ENCODE measurements at regions not wholly inside any gene's neighbourhood (a gene's known extent, or its start where the extent isn't known, plus 50 kb on each side); places are given as distances from the start of the nearest gene placed in this dataset.
"Not testable (repeated sequence)": the region's sequence is repeated elsewhere in the genome, so short reads cannot be mapped to it uniquely, and the experiment has no call there.

DNA sequence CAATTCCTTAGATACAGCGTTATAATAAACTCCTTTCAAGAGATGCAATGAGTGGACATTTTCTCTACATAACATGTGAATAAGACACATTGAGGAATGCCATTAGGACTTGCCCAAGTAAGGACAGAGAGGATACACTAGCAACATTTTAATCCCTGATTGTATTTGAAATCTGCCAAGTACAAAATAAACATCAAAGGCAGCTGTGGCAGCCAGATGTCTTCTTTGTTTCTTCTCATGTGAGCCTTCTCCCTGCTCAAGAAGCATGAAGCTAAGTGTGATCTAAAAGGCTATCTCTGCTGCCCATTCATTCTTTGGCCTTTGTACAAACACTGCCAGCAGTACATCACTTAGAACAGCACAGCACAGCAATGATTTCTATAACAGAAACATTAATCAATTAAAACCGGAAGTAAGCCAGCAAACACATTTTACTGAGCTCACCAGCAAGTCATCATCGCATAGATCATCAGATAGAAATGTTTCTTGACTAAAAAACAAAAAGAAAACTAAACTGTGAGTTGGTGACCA is 364.0 kb downstream of the CNTN6 start:
- DNase-seq (ENCODE audit: low read depth) = no peak

DNA sequence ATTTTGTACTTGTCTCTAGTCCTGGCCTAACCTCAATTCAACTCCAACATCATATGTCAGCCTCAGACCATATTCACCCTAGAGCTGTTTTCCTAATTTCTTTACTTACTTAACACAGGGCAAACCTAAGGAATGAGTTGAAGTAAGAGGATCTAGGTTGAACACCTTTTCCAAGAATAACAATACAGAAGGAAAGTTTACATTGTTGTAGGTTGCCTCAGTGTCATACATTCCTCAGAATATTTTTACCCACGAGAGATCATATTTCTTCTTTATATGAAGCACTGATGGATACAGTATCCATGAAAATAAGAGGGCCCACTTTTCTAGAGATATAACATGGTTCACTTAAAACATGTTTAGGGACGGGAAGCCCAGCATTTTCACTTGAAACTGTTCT is 369.5 kb downstream of the CNTN6 start:
- DNase-seq (ENCODE audit: low read depth) = no peak

DNA sequence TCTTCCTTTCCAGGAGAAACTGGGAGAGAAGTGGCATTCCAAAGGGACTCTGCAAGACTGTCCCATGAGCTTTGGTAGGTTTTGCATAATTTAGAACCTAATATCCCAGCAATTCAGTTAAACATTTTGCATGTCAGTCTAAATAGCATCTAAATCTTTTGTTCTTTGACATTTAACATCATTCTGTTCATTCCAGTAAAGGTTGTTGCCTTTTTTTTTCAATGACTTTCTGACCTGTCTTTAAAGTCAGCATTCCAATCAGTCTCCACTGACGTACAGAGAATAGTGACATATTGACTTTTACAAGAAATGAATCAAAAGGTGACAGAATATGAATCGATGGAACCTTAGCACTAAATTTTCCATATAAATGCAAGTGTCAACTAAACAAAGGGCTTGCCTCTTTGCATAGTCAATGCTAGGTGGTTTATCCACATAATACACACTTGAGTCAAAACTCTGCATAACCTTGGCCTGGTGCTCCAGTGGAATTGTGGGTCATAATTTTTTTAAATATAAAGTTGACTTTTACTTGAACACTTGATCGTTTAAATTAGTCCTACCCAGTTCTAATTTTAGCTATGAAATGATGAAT is 370.1 kb downstream of the CNTN6 start:
- no peak for DNase-seq (ENCODE audit: low read depth)

DNA sequence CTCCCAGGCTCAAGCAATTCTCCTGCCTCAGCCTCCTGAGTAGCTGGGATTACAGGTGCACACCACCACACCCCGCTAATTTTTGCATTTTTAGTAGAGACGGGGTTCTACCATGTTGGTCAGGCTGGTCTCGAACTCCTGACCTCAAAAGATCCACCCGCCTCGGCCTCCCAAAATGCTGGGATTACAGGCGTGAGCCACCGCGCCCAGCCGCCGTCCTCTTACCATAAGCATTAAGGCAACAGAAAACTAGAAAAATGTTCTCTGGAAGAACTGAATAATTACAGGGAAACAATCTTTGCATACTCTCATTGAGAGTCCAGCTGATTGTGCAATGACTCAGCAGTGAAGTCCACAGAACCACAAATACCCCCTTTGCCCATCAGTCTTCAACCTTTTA is 372.3 kb downstream of the CNTN6 start:
- not testable (repeated sequence) for DNase-seq (ENCODE audit: low read depth)

DNA sequence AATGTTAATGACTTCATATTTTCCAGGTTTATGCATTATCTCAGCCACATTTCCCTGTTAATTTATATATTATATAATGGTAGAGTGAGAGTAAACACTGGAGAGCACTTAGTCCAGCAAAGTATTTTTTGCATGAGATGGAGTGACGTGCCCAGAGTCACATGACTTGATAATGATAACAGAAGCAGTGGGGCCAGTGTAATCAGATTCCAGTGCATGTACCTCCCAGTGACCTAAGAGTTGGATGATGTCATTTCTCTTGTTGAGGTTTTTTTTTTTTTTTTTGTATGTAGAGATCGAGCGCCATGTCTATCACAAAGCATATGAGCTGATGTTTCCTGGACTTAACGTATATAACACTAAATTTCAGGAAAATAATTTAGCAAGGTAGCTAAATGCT is 375.3 kb downstream of the CNTN6 start:
- DNase-seq (ENCODE audit: low read depth) = no peak

DNA sequence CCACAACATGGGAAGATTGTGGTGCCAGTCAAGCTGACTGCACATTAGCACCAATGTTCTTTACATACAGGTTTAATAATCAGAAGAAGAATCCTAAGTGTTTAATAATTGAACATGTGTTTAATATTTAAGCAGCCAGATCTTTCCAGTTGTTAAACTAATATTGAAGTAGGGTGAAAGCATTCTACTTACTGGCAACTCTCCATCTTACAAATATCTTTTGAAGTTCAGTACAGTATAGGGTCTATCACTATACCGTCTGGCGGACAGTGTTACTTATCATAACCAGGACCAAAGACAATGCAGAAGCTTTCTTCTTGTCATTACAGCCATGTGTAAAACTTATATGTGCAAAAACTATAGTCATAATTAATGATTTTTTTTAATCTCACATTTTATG is 376.4 kb downstream of the CNTN6 start:
- DNase-seq (ENCODE audit: low read depth) = no peak

DNA sequence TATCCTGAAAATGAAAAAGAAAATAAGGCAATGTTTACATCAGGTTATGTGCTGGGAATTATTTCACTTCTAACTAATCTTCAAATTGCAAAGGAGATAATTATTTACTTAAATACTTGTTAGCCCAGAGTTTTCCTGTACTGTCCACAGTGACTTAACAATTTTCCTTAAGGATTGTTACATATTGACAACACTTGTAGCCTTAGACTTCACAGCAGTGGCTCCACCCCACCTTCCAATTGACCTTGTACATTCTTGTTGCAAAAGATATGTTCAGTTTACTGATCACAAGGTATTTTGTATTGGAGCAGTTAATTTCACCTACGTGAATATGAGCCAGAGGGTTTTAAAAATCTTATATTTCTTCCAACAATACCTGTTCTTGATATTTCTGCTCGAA is 376.9 kb downstream of the CNTN6 start:
- no peak for DNase-seq (ENCODE audit: low read depth)

DNA sequence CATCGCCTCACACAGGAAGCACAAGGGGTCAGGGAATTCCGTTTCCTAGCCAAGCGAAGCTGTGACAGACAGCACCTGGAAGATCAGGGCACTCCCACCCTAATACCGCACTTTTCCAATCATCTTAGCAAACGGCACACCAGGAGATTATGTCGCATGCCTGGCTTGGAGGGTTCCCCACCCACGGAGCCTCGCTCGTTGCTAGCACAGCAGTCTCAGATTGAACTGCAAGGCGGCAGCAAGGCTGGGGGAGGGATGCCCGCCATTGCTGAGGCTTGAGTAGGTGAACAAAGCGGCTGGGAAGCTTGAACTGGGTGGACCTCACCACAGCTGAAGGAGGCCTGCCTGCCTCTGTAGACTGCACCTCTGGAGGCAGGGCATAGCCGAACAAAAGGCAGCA is 384.8 kb downstream of the CNTN6 start:
- DNase-seq (ENCODE audit: low read depth) = no peak

DNA sequence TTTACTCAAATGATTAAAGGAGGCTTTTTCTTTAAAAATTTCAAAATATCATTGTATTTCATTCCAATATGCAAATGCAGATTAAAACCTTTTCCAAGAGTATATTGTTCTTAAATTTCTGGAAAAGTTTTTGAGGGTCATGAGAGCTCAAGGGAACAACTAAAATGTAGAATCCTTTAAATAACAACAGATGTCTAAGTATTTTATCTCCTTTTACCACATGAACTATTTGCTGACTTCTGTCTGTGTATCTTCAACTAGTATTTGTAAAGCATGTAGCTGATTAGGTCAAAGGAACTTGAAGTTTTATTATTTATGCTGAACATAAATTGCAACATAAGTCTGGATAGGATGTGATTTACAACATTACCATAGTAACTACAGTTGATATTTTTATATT is 402.6 kb downstream of the CNTN6 start:
- no peak for DNase-seq (ENCODE audit: low read depth)

DNA sequence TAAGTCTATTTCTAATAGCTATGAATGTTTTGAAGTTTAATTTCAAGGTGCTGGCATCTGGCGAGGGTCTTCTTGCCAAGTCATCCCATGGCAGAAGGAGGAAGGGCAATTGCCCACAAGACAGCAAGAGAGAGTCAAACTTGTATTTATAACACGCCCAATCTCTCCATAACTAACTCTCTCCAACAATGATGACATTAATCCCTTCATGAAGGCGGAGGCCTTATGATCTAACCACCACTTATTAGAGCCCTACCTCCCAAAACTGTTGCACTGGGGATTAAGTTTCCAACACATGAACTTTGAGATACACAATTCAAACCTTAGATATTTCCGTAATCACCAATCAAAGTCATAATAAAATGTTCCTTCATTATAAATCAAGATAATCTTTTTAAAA is 406.9 kb downstream of the CNTN6 start:
- DNase-seq (ENCODE audit: low read depth) = no peak

DNA sequence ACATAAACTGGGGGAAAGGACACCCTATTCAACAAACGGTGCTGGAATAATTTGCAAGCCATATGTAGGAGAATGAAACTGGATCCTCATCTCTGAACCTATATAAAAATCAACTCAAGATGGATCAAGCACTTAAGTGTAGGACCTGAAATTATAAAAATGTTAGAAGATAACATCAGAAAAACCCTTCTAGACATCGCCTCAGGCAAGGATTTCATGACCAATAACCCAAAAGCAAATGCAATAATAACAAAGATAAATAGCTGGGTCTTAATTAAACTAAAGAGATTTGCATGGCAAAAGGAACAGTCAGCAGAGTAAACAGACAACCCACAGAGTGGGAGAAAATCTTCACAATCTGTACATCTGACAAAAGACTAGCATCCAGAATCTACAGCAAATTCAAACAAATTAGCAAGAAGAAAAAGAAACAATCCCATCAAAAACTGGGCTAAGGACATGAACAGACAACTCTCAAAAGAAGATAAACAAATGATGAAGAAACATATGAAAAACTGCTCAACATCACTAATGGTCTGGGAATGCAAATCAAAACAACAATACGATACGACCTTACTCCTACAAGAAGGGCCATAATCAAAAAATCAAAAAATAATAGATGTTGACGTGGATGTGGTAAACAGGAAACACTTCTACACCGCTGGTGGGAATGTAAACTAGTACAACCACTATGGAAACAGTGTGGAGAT is 408.7 kb downstream of the CNTN6 start:
- no peak for DNase-seq (ENCODE audit: low read depth)

DNA sequence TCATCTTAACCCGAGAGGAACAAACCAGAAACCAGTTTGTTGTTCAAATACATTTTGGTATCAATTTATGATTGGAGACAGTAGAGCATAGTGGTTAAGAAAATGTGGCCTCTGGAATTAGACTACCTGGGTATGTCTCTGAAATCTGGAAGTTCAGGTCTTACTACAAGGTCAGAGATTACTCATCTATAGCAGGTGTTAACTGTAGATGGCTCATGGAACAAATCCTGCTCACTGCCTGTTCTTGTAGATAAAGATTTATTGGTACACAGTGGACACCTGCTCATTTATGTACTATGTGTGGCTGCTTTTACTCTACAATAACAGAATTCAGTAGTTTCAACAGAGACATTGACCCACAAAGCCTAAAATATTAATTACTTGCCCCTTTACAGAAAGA is 413.3 kb downstream of the CNTN6 start:
- DNase-seq (ENCODE audit: low read depth) = no peak

DNA sequence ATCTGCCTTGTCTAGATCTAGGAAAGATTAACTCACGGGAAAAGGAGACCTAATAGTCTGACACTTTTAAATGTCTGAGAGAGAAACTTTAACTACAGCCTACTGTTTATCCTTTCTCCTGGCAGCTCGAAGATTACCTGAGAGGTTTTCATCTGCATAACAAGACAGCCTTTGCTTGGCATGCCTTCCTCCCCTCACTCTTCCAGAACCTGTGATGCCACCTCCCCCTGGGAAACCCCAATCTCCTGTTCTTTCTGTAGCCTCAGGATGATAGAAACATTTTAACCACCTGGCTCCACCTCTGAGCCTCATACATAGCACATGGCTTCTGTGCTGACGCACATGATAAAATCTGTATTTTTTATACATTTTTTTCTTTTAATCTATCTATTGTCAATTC is 420.8 kb downstream of the CNTN6 start:
- DNase-seq (ENCODE audit: low read depth) = no peak

DNA sequence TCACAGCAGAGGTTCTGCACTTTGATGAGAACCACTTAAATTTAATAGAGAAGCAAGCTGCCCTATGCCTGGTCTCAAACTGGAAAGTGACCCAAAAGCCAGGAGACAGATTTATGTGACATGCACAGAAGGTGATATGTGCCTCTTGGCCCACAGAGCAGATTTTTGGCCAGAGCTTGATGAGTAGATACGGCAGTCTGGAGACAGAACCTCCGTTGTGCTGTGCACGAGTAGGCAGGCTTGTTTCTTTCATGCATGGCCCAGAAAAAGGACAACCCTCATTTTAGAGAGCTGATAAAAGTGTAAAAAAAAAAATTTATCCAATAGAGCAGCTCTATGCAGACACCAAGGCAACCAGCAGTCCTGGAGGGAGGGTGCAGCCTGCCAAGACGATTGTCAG is 423.1 kb downstream of the CNTN6 start:
- DNase-seq (ENCODE audit: low read depth) = no peak

DNA sequence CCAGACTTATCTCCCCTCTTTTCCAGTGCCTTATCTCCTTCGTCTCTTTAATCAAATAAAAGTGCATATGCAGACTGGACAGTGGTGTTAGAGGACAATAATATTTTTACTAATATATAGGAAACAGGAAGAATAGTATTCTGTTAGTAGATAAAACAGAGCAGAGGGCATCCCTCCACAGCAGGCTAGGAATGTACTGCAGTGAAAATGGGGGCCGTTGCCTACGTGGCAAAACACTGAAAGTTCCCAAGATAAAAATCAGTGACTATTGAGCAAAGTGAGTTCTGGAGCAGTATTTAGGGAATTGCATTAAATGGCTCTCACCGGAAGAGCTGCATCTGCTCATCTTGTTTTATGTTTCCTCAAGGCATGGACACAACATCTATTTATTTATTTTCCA is 435.0 kb downstream of the CNTN6 start:
- DNase-seq (ENCODE audit: low read depth) = no peak

DNA sequence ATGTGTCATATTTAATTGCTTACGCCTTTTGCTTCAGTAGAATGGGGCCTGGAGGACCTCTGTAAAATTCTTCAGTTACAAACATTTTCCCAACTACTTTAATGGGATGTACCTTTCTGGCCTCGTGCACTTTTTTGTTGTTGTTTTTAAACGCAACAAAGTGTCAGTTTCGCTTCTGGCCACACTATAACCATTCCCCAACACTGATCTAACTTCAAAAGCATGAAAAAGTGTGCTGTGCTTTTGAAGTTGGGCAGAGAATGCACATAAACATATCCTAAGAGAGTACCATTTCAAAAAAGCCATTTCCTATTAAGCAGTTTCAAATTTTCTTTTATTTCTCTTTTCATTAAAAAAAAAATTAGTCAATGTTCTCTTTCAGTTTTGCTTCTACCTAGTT is 435.8 kb downstream of the CNTN6 start:
- DNase-seq (ENCODE audit: low read depth) = no peak

DNA sequence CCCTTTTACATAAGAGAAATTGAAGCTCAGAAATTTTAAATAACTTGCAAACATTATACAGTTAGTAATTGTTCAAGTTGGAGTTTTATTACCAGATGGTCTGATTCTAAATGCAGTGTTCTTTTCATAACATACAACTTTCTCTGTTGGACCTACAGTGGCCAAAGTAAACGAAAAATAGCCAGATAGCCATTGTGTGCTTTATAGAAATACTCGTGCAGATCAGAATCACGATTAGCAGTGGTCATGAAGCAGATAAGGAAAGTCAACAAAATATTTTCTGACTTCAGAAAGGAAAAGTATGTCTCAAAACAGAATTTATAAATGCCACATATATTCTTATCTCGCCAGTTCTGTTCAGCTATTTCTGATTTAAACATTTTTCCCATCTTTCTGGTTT is 436.9 kb downstream of the CNTN6 start:
- DNase-seq (ENCODE audit: low read depth) = no peak

DNA sequence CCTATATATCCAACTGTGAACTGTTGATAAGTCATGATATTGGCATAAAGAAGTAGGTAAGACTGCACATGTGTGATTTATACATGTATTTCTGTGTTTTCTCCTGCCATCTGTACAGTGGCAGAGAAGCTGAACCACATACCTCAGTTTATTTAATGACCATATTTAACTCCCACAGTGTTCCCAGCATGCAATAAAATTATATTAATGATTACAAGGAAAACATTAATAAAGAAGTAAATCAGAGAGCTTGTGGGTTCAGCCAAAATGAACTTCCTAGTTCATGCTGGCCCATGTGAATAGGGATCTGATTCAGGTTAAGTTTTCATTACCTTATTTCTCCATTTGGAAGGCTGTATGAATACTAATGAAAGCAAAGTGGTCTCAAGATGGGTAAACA is 439.2 kb downstream of the CNTN6 start:
- no peak for DNase-seq (ENCODE audit: low read depth)

DNA sequence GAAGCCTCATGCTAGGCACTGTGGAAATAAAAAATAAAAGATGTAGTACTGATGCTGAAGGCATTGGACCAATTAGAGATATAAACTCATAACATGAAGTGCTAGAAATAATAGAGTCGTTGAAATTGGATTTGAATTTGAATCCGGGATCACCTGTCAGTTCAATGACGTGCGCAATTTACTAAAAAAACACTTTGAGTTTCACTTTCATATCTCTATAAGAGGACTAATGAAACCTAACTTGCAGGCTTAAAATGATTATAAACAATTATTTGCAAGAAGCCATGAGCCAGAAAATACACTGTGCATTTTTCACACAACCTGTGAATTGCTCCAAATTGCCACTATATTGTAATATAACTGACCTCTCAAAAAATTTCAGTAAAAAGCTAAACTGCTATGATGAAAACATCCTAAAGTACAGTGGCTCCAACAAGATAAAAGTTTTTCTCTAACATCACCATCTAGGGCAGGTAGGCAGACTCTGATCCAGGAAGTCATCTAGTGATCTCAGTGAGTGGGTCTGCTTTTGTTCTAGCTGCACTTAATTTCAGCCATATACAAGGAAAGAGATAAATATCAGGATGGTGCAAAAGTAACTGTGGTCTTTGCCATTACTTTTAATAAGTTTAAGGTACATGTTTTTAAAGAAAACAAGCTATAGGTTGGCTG is 440.2 kb downstream of the CNTN6 start:
- DNase-seq (ENCODE audit: low read depth) = no peak

DNA sequence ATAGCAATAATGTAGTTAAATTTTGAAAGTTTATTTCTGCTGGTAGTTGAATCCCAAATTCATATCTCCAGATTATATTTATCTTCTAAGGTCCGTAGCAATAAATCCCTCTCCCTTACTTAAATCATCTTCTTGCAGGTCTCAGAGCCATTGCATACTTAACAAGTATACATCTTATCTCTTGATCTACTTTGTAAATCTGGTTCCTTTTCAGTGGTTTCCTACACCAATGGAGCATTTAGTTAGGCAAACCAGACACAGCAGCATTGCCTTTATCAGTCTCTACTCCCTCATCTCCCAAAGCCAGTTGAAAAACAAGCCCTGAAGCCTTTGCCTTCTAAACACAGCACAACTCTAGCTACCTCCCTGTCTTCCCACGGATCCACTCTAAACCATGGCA is 440.9 kb downstream of the CNTN6 start:
- no peak for DNase-seq (ENCODE audit: low read depth)

DNA sequence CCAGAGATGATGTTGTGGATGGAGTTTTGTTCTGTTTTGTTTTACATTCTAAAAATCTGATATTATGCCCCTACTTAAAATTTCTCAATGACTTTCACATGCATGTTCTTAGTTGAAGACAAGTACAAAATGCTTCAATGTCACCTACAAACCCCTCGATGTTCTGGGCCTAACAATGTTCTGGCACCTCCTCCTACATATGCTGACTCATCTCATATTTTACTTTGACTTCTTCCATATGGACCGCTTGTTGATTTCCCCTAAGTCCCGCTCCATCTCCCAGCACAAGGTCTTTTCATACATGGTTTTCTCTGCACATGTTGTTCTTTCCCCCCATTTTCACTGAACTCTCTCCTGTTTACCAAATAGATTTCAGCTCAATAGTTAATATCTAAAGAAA is 441.4 kb downstream of the CNTN6 start:
- no peak for DNase-seq (ENCODE audit: low read depth)

DNA sequence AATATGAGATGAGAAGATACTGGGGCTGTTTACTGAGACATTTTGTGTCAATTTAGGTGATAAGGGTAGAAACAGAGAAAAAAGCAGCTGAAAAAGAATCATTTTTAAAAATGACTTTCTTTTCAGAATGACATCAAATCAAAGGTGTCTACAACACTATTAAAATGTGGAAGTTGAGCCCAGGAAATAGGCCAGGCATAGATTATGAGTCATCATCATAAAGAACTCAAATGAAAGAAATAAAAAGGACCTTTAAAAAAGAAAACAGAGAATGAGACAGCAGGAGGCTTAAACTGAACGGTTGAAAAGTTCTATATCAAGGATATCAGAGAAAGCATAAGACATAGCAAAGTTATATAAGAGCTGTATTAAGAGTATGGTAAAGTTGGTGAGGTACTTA is 442.5 kb downstream of the CNTN6 start:
- no peak for DNase-seq (ENCODE audit: low read depth)

DNA sequence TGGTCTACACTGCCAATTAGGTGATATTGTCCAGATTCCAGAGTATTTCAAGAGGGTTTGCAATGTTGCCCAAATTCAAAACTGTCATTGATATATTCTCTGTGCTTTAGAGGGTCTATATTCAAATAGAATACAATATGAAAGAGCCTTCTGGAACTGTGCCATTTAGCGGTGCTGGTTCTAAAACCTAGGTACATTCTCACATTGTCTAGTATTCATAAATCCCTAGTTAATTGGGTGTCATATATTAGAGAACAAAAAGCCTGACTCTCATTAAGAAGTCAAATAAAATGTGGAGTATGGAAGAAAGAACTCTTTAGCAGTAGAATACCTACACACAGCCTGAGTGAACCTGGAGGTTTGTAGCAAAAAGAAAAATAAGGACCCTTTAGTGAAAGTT is 447.9 kb downstream of the CNTN6 start:
- no peak for DNase-seq (ENCODE audit: low read depth)

DNA sequence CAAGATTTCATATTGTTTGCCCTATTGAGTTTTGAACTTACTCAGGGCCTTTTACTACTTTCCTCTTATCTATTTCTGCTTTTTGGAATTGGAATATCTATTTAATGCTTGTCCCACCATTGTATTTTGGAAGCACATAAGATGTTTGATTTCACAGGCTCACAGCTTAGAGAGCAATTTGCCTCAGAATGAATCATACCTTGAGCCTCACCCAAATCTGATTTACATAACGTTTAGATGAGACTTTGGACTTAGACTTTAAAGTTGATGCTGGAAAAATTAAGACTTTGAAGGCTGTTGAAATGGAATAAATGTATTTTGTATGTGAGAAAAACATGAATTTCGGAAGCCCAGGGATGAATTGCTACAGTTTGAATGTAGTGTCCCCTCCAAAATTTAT is 458.9 kb downstream of the CNTN6 start:
- DNase-seq (ENCODE audit: low read depth) = no peak

All from iris pigment epithelial cell (primary cell).